OCI-LY7 (cell line): ENCODE measurements at regions not wholly inside any gene's neighbourhood (a gene's known extent, or its start where the extent isn't known, plus 50 kb on each side); places are given as distances from the start of the nearest gene placed in this dataset.

ENCODE experiments used
- CTCF ChIP-seq: fragments of 200-600 bp; sonication (generic); conservative IDR thresholded peaks from 2 replicates; pipeline ENCODE4 v1.5.1; 2014; ENCODE audit warnings: mild to moderate bottlenecking, antibody characterized with exemption, low read length, moderate library complexity, mixed read lengths
- EZH2phosphoT487 ChIP-seq: fragments of 200-600 bp; sonication (generic); IDR thresholded peaks from 2 replicates; pipeline ENCODE4 v1.6.1; 2018; ENCODE audit warnings: low read depth, borderline replicate concordance, mild to moderate bottlenecking, mixed run types, antibody characterized with exemption, low read length, moderate library complexity, mixed read lengths

GRCh38 chr4:187378441-187378840 is 617.1 kb upstream of the ZFP42 start:
- TF ChIP-seq CTCF (no peak), EZH2phosphoT487 (no peak)
